Fibroblast of lung (primary cell): ENCODE measurements at regions not wholly inside any gene's neighbourhood (a gene's known extent, or its start where the extent isn't known, plus 50 kb on each side); places are given as distances from the start of the nearest gene placed in this dataset.

Source experiments
- DNase-seq, 2 donors: peaks; one replicate each; pipeline versions ENCODE4 v3.0.0 to v3.0.0-alpha.2; 2010; ENCODE audit warnings: low read depth in 2 of 2
- H2AFZ ChIP-seq: 2 replicates; pipeline ENCODE4 v1.5.1; 2012; ENCODE audit warnings: low read length, control low read depth, inconsistent platforms
- H3K27ac ChIP-seq: 2 replicates; pipeline ENCODE4 v1.5.1; 2011; ENCODE audit warnings: low read length, control low read depth; ENCODE audit not compliant: insufficient read depth
- H3K27me3 ChIP-seq: 2 replicates; pipeline ENCODE4 v1.5.1; 2011; ENCODE audit warnings: mild to moderate bottlenecking, low read length; ENCODE audit not compliant: control insufficient read depth, insufficient read depth
- H3K36me3 ChIP-seq: 2 replicates; pipeline ENCODE4 v1.5.1; 2011; ENCODE audit warnings: low read length; ENCODE audit not compliant: control insufficient read depth, insufficient read depth
- H3K4me1 ChIP-seq: 2 replicates; pipeline ENCODE4 v1.5.1; 2011; ENCODE audit warnings: low read length; ENCODE audit not compliant: control insufficient read depth, insufficient read depth; ENCODE audit errors: extremely low read depth
- H3K4me2 ChIP-seq: 2 replicates; pipeline ENCODE4 v1.5.1; 2011; ENCODE audit warnings: low read length, control low read depth; ENCODE audit not compliant: insufficient read depth; ENCODE audit errors: extremely low read depth
- H3K4me3 ChIP-seq, 4 experiments: fragments of 200-600 bp in 1 of 4; sonication (generic) in 1 of 4; replicated peaks in 1 of 4; 2 replicates each; pipeline ENCODE4 v1.5.1; 2011 to 2016; ENCODE audit warnings: low read length in 4 of 4, low read depth in 3 of 4, mild to moderate bottlenecking in 3 of 4, control low read depth in 2 of 4, inconsistent platforms in 1 of 4, mixed read lengths in 1 of 4; ENCODE audit not compliant: insufficient read depth in 1 of 4; ENCODE audit errors: control extremely low read depth in 1 of 4
- H3K79me2 ChIP-seq: 2 replicates; pipeline ENCODE4 v1.5.1; 2012; ENCODE audit warnings: mild to moderate bottlenecking, low read length, inconsistent platforms; ENCODE audit not compliant: control insufficient read depth, insufficient read depth
- H3K9ac ChIP-seq: 2 replicates; pipeline ENCODE4 v1.5.1; 2011; ENCODE audit warnings: mild to moderate bottlenecking, low read length, control low read depth; ENCODE audit not compliant: insufficient read depth
- H3K9me3 ChIP-seq: 2 replicates; pipeline ENCODE4 v1.5.1; 2012; ENCODE audit warnings: low read depth, low read length; ENCODE audit not compliant: control insufficient read depth, insufficient read depth
- H4K20me1 ChIP-seq: 2 replicates; pipeline ENCODE4 v1.5.1; 2011; ENCODE audit warnings: low read length; ENCODE audit not compliant: control insufficient read depth, insufficient read depth; ENCODE audit errors: extremely low read depth
- CTCF ChIP-seq, 2 donors: IDR thresholded peaks in 1 of 2; conservative IDR thresholded peaks in 1 of 2; 1 replicate in 1 of 2; 2 replicates in 1 of 2; pipeline ENCODE4 v1.5.1; 2011 to 2012; ENCODE audit warnings: low read length in 2 of 2, control low read depth in 1 of 2, inconsistent platforms in 1 of 2, low read depth in 1 of 2, mild to moderate bottlenecking in 1 of 2
- EZH2 ChIP-seq: IDR thresholded peaks from 2 replicates; pipeline ENCODE4 v1.5.1; 2012; ENCODE audit warnings: low read length, control low read depth, mild to moderate bottlenecking; ENCODE audit errors: missing control alignments

- H3K36me3 ChIP-seq: no peaks in the 10 kb centered on the region
- H3K4me3 ChIP-seq: no peak overlapping the region
- H3K4me2 ChIP-seq: no peak overlapping the region
- no peaks in the 10 kb centered on the region for H4K20me1 ChIP-seq
- H3K9me3 ChIP-seq: no peaks in the 10 kb centered on the region
- no peaks in the 10 kb centered on the region for H3K79me2 ChIP-seq
- DNase-seq: no peak
- no peaks in the 10 kb centered on the region for H3K4me1 ChIP-seq
- no peaks in the 10 kb centered on the region for H3K27me3 ChIP-seq
- H3K9ac ChIP-seq: no peak overlapping the region
- H3K27ac ChIP-seq: no peak overlapping the region
- no peak overlapping the region for H2AFZ ChIP-seq
- no peak for TF ChIP-seq EZH2
- no peak for TF ChIP-seq CTCF (conservative IDR thresholded peaks at IDR 0.05 in 1 of 2, IDR thresholded peaks at IDR 0.05 in 1 of 2; ENCODE audit: low read depth in 1 of 2, low read length in 2 of 2)
Observed at GRCh38 chr2:116340690-116341089, 1473.8 kb upstream of the DDX18 start.

DNA sequence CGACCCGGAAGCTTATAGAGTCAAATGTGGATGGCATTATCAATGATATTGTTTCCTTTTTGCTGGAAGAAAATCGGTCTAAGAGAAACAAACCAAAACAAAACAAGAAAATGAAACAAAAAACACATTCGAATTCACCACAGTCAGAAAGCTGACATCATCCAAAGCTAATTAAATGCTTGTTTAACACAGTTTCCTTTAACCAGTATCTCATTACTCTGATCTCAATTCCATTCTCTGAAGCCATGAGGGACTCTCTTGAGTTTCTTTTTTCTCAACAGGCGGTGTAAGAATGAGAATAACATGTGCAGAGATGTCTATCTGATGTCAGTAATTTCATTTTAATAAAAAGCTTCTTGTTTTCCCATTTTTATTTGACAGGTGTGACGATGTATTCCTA lies 1448.3 kb upstream of the DDX18 start:
- Histone ChIP-seq H3K27me3 (no peaks in the 10 kb centered on the region), H3K36me3 (no peaks in the 10 kb centered on the region), H3K79me2 (no peaks in the 10 kb centered on the region), H2AFZ (no peak overlapping the region), H3K9me3 (no peaks in the 10 kb centered on the region), H3K4me3 (no peak overlapping the region), H3K4me2 (no peak overlapping the region), H3K27ac (no peak overlapping the region), H3K4me1 (no peaks in the 10 kb centered on the region), H3K9ac (no peak overlapping the region), H4K20me1 (no peaks in the 10 kb centered on the region)
- no peak for TF ChIP-seq CTCF (conservative IDR thresholded peaks at IDR 0.05 in 1 of 2, IDR thresholded peaks at IDR 0.05 in 1 of 2; ENCODE audit: low read depth in 1 of 2, low read length in 2 of 2)
- TF ChIP-seq EZH2: no peak
- DNase-seq: no peak

- no peak overlapping the region for H3K4me2 ChIP-seq
- no peaks in the 10 kb centered on the region for H3K36me3 ChIP-seq
- H3K9me3 ChIP-seq: no peaks in the 10 kb centered on the region
- H2AFZ ChIP-seq: no peak overlapping the region
- H3K4me1 ChIP-seq: no peaks in the 10 kb centered on the region
- H3K4me3 ChIP-seq: no peak overlapping the region
- no peak for DNase-seq
- no peak overlapping the region for H3K27ac ChIP-seq
- H3K9ac ChIP-seq: no peak overlapping the region
- H4K20me1 ChIP-seq: no peaks in the 10 kb centered on the region
- H3K79me2 ChIP-seq: no peaks in the 10 kb centered on the region
- no peaks in the 10 kb centered on the region for H3K27me3 ChIP-seq
- no peak for TF ChIP-seq CTCF (conservative IDR thresholded peaks at IDR 0.05 in 1 of 2, IDR thresholded peaks at IDR 0.05 in 1 of 2; ENCODE audit: low read depth in 1 of 2, low read length in 2 of 2)
- TF ChIP-seq EZH2: no peak
Observed at GRCh38 chr2:116378786-116379185, 1435.7 kb upstream of the DDX18 start.
